SK-N-SH treated with all-trans-retinoic acid at 6 μM for 48 hours (cell line): ENCODE measurements at regions not wholly inside any gene's neighbourhood (a gene's known extent, or its start where the extent isn't known, plus 50 kb on each side); places are given as distances from the start of the nearest gene placed in this dataset.

Experiments
- PATZ1 ChIP-seq: fragments of 250-450 bp; sonication (Bioruptor Pico); IDR thresholded peaks from 2 replicates; pipeline ENCODE4 v1.8.0; 2020; ENCODE audit warnings: mild to moderate bottlenecking, moderate library complexity, borderline replicate concordance
- POU6F1 ChIP-seq: fragments of 250-450 bp; sonication (Bioruptor Pico); IDR thresholded peaks from 2 replicates; pipeline ENCODE4 v1.8.0; 2021; ENCODE audit warnings: low read depth, mild to moderate bottlenecking, moderate library complexity, borderline replicate concordance
- ZC3H10 ChIP-seq: fragments of 250-450 bp; sonication (Bioruptor Pico); IDR thresholded peaks from 2 replicates; pipeline ENCODE4 v1.5.1; 2021; ENCODE audit warnings: mild to moderate bottlenecking, moderate library complexity
- ZNF70 ChIP-seq: fragments of 450-650 bp; formaldehyde crosslinking; IDR thresholded peaks from 2 replicates; pipeline ENCODE4 v1.5.0; 2020; ENCODE audit warnings: mild to moderate bottlenecking, moderate library complexity

GRCh38 chr3:187838016-187838540, 92.8 kb upstream of the BCL6 start:
- no peak for TF ChIP-seq PATZ1 (CRISPR knock-in tag)
- TF ChIP-seq ZNF70 (CRISPR knock-in tag): no peak
- TF ChIP-seq ZC3H10 (CRISPR knock-in tag): no peak
- TF ChIP-seq POU6F1 (CRISPR knock-in tag): no peak
